GM21529 (cell line): ENCODE measurements at regions not wholly inside any gene's neighbourhood (a gene's known extent, or its start where the extent isn't known, plus 50 kb on each side); places are given as distances from the start of the nearest gene placed in this dataset.
"Not testable (repeated sequence)": the region's sequence is repeated elsewhere in the genome, so short reads cannot be mapped to it uniquely, and the experiment has no call there.

Source experiments
- ATAC-seq: cut with Tn5 transposase; IDR thresholded peaks from one replicate; pipeline ENCODE4 v1.9.1; 2021; ENCODE audit not compliant: unreplicated experiment

- ATAC-seq: no peak
These were observed 607.1 kb downstream of the TLE1 start for GRCh38 chr9:81082221-81082620.

- no peak for ATAC-seq
These were observed 608.4 kb downstream of the TLE1 start for GRCh38 chr9:81080900-81081299.

- ATAC-seq: no peak
These were observed 609.2 kb downstream of the TLE1 start for GRCh38 chr9:81080185-81080584.

GRCh38 chr9:81079055-81079454 is 610.3 kb downstream of the TLE1 start:
- no peak for ATAC-seq

GRCh38 chr9:81078555-81078954 is 610.8 kb downstream of the TLE1 start:
- ATAC-seq: no peak

- no peak for ATAC-seq
These were observed 611.8 kb downstream of the TLE1 start for GRCh38 chr9:81077572-81077971.

GRCh38 chr9:81076131-81076530 is 613.2 kb downstream of the TLE1 start:
- ATAC-seq: no peak

- no peak for ATAC-seq
These were observed 615.1 kb downstream of the TLE1 start for GRCh38 chr9:81074221-81074620.

- ATAC-seq: no peak
These were observed 615.5 kb downstream of the TLE1 start for GRCh38 chr9:81073821-81074220.

GRCh38 chr9:81072758-81073157 is 616.6 kb downstream of the TLE1 start:
- ATAC-seq: no peak

- no peak for ATAC-seq
These were observed 618.2 kb downstream of the TLE1 start for GRCh38 chr9:81071108-81071507.

- ATAC-seq: no peak
These were observed 618.7 kb downstream of the TLE1 start for GRCh38 chr9:81070689-81071088.

- ATAC-seq: no peak
These were observed 619.4 kb downstream of the TLE1 start for GRCh38 chr9:81069923-81070322.

- ATAC-seq: no peak
These were observed 620.1 kb downstream of the TLE1 start for GRCh38 chr9:81069038-81069795.

GRCh38 chr9:81062995-81063394 is 626.4 kb downstream of the TLE1 start:
- ATAC-seq: not testable (repeated sequence)

- no peak for ATAC-seq
These were observed 630.6 kb downstream of the TLE1 start for GRCh38 chr9:81058782-81059181.

GRCh38 chr9:81053298-81054025 is 635.9 kb downstream of the TLE1 start:
- no peak for ATAC-seq

- ATAC-seq: no peak
These were observed 636.5 kb downstream of the TLE1 start for GRCh38 chr9:81052846-81053245.

GRCh38 chr9:81047280-81047679 is 642.1 kb downstream of the TLE1 start:
- no peak for ATAC-seq

GRCh38 chr9:81045658-81046057 is 643.7 kb downstream of the TLE1 start:
- ATAC-seq: no peak

- no peak for ATAC-seq
These were observed 651.5 kb downstream of the TLE1 start for GRCh38 chr9:81037889-81038288.

- no peak for ATAC-seq
These were observed 653.7 kb downstream of the TLE1 start for GRCh38 chr9:81035601-81036000.
